GM12875 (cell line): ENCODE measurements at regions not wholly inside any gene's neighbourhood (a gene's known extent, or its start where the extent isn't known, plus 50 kb on each side); places are given as distances from the start of the nearest gene placed in this dataset.

Experiments used
- H3K4me3 ChIP-seq: one replicate; pipeline ENCODE4 v1.5.1; 2011; ENCODE audit warnings: low read depth, low read length, control low read depth
- CTCF ChIP-seq: IDR thresholded peaks from 2 replicates; pipeline ENCODE4 v1.5.1; 2011; ENCODE audit warnings: low read depth, mild to moderate bottlenecking, control low read depth, inconsistent platforms, low read length, moderate library complexity, borderline replicate concordance; ENCODE audit not compliant: insufficient read depth

- TF ChIP-seq CTCF: no peak
Observed at GRCh38 chr9:71233646-71234045, 112.2 kb upstream of the TRPM3 start.

GRCh38 chr9:71223953-71224538, 102.6 kb upstream of the TRPM3 start:
- TF ChIP-seq CTCF: no peak
- no peak overlapping the region for H3K4me3 ChIP-seq

More at GRCh38 chr9:71233646-71234045, 112.2 kb upstream of the TRPM3 start:
- H3K4me3 ChIP-seq: no peak overlapping the region

- no peak overlapping the region for H3K4me3 ChIP-seq
- TF ChIP-seq CTCF: no peak
Observed at GRCh38 chr9:71218774-71219173, 97.4 kb upstream of the TRPM3 start.

- TF ChIP-seq CTCF: no peak
- no peak overlapping the region for H3K4me3 ChIP-seq
Observed at GRCh38 chr9:71213633-71214032, 92.2 kb upstream of the TRPM3 start.

- no peak for TF ChIP-seq CTCF
- no peak overlapping the region for H3K4me3 ChIP-seq
Observed at GRCh38 chr9:71210326-71210725, 88.9 kb upstream of the TRPM3 start.

- no peak overlapping the region for H3K4me3 ChIP-seq
- no peak for TF ChIP-seq CTCF
Observed at GRCh38 chr9:71209890-71210289, 88.5 kb upstream of the TRPM3 start.

- H3K4me3 ChIP-seq: no peak overlapping the region
- no peak for TF ChIP-seq CTCF
Observed at GRCh38 chr9:71202931-71203330, 81.5 kb upstream of the TRPM3 start.
